ENCODE measurements at regions not wholly inside any gene's neighbourhood (a gene's known extent, or its start where the extent isn't known, plus 50 kb on each side); places are given as distances from the start of the nearest gene placed in this dataset.

- Mint-ChIP-seq H3K36me3 (ENCODE audit: insufficient read depth in 1 of 3, low read depth in 3 of 3) (peaks cover 0 to 17% (median 5%) of the 10 kb centered on the region in 3 experiments; a peak in 5 of 7 replicates), H3K9me3 (peaks cover 9 to 14% of the 10 kb centered on the region in 2 experiments), H3K27ac (no peak overlapping the region), H3K4me3 (no peak overlapping the region), H3K27me3 (ENCODE audit: low read depth) (no peaks in the 10 kb centered on the region; the same call in 1 of the 2 replicates), H3K4me1 (peaks cover 11 to 12% of the 10 kb centered on the region in 2 experiments)
- Histone ChIP-seq H3K14ac (ENCODE audit: insufficient read depth, low read length) (no peak overlapping the region), H2AFZ (ENCODE audit: low read length) (no peak overlapping the region), H4K8ac (replicated peaks; ENCODE audit: insufficient read length, low read depth, low read length) (no peak overlapping the region), H3K9ac (ENCODE audit: extremely low read depth, insufficient read length, low read length) (no peak overlapping the region), H4K20me1 (ENCODE audit: control insufficient read depth, insufficient read depth, insufficient read length) (no peaks in the 10 kb centered on the region), H2BK5ac (ENCODE audit: insufficient read length, low read length) (no peak overlapping the region), H3K23me2 (ENCODE audit: insufficient read length, low read depth, low read length, poor library complexity, severe bottlenecking) (no peaks in the 10 kb centered on the region), H4K91ac (ENCODE audit: insufficient read length, low read depth, low read length) (no peak overlapping the region), H2BK20ac (ENCODE audit: low read depth, low read length, poor library complexity, severe bottlenecking) (no peak overlapping the region), H3K56ac (ENCODE audit: insufficient read length, low read depth, low read length) (no peak overlapping the region), H3K4ac (ENCODE audit: low read depth, low read length) (no peak overlapping the region), H3K4me2 (ENCODE audit: insufficient read depth, insufficient read length, low read length) (no peak overlapping the region), H2AK5ac (ENCODE audit: insufficient read length, low read length) (no peak overlapping the region), H3K79me2 (ENCODE audit: insufficient read depth, low read length) (no peaks in the 10 kb centered on the region), H4K5ac (ENCODE audit: insufficient read length, low read depth, low read length) (no peak overlapping the region), H3K9me3 (ENCODE audit: control insufficient read depth, low read depth, low read length) (no peaks in the 10 kb centered on the region), H3K27ac (ENCODE audit: insufficient read length, low read depth, low read length) (no peak overlapping the region), H3K18ac (ENCODE audit: insufficient read length, low read depth, low read length) (no peak overlapping the region), H2BK15ac (ENCODE audit: low read depth, low read length) (no peak overlapping the region), H3K4me1 (ENCODE audit: insufficient read depth, low read length) (peaks cover 7% of the 10 kb centered on the region; the same call in 1 of the 2 replicates), H3K27me3 (ENCODE audit: insufficient read depth, low read length) (no peaks in the 10 kb centered on the region), H3K79me1 (ENCODE audit: insufficient read depth, low read depth, low read length, poor library complexity, severe bottlenecking) (no peaks in the 10 kb centered on the region), H3K23ac (ENCODE audit: insufficient read length, low read depth, low read length) (no peak overlapping the region), H2BK120ac (ENCODE audit: low read depth, low read length, poor library complexity, severe bottlenecking) (no peak overlapping the region), H3T11ph (ENCODE audit: low read length) (no peak overlapping the region), H2BK12ac (ENCODE audit: insufficient read length, low read depth, low read length) (no peak overlapping the region)
- TF ChIP-seq, protein P1, sequence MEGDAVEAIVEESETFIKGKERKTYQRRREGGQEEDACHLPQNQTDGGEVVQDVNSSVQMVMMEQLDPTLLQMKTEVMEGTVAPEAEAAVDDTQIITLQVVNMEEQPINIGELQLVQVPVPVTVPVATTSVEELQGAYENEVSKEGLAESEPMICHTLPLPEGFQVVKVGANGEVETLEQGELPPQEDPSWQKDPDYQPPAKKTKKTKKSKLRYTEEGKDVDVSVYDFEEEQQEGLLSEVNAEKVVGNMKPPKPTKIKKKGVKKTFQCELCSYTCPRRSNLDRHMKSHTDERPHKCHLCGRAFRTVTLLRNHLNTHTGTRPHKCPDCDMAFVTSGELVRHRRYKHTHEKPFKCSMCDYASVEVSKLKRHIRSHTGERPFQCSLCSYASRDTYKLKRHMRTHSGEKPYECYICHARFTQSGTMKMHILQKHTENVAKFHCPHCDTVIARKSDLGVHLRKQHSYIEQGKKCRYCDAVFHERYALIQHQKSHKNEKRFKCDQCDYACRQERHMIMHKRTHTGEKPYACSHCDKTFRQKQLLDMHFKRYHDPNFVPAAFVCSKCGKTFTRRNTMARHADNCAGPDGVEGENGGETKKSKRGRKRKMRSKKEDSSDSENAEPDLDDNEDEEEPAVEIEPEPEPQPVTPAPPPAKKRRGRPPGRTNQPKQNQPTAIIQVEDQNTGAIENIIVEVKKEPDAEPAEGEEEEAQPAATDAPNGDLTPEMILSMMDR (conservative IDR thresholded peaks at IDR 0.05): no peak
- DNase-seq: no peak
These were observed 99.7 kb upstream of the PLCB4 start for GRCh38 chr20:8969146-8969583.

Data from H9 (cell line).